22Rv1 (cell line): ENCODE measurements at regions not wholly inside any gene's neighbourhood (a gene's known extent, or its start where the extent isn't known, plus 50 kb on each side); places are given as distances from the start of the nearest gene placed in this dataset.

Experiments
- CTCF ChIP-seq: fragments of 450-650 bp; IDR thresholded peaks from 2 replicates; pipeline ENCODE4 v1.5.1; 2017; ENCODE audit warnings: mild to moderate bottlenecking
- ZFX ChIP-seq: fragments of 450-650 bp; IDR thresholded peaks from 2 replicates; pipeline ENCODE4 v1.6.1; 2017; ENCODE audit warnings: antibody characterized with exemption, borderline replicate concordance

GRCh38 chr16:86066811-86067210 lies 167.8 kb downstream of the IRF8 start:
- no peak for TF ChIP-seq CTCF
- no peak for TF ChIP-seq ZFX
